Mucosa of rectum (tissue), 2 donors: ENCODE measurements at regions not wholly inside any gene's neighbourhood (a gene's known extent, or its start where the extent isn't known, plus 50 kb on each side); places are given as distances from the start of the nearest gene placed in this dataset.

Source experiments
- H3K27ac ChIP-seq, 2 donors: one replicate each; pipeline ENCODE4 v1.7.0; 2013; ENCODE audit warnings: inconsistent platforms in 2 of 2, low read depth in 2 of 2, low read length in 2 of 2
- H3K27me3 ChIP-seq, 2 donors: one replicate each; pipeline ENCODE4 v1.7.0; 2013; ENCODE audit warnings: low read length in 2 of 2; ENCODE audit not compliant: control insufficient read depth in 2 of 2, insufficient read depth in 2 of 2
- H3K36me3 ChIP-seq, 2 donors: one replicate each; pipeline ENCODE4 v1.7.0; 2013; ENCODE audit warnings: low read length in 2 of 2; ENCODE audit not compliant: control insufficient read depth in 2 of 2, insufficient read depth in 2 of 2
- H3K4me1 ChIP-seq, 2 donors: one replicate each; pipeline ENCODE4 v1.7.0; 2013; ENCODE audit warnings: low read length in 2 of 2, mild to moderate bottlenecking in 1 of 2; ENCODE audit not compliant: control insufficient read depth in 2 of 2, insufficient read depth in 2 of 2
- H3K4me3 ChIP-seq, 2 donors: one replicate each; pipeline ENCODE4 v1.7.0; 2013; ENCODE audit warnings: low read length in 2 of 2
- H3K9ac ChIP-seq, 2 donors: one replicate each; pipeline ENCODE4 v1.7.0; 2013; ENCODE audit warnings: low read length in 2 of 2, low read depth in 1 of 2, mild to moderate bottlenecking in 1 of 2
- H3K9me3 ChIP-seq, 2 donors: one replicate each; pipeline ENCODE4 v1.7.0; 2013; ENCODE audit warnings: low read length in 2 of 2; ENCODE audit not compliant: control insufficient read depth in 2 of 2
- donor health status: healthy.
- donor health status: Normal muscosa, but diverticular disease.

GRCh38 chr2:145688156-145688555, 1168.2 kb upstream of the ZEB2 start:
- Histone ChIP-seq H3K9me3 (no peaks in the 10 kb centered on the region), H3K27ac (no peak overlapping the region), H3K4me3 (no peak overlapping the region), H3K27me3 (no peaks in the 10 kb centered on the region), H3K36me3 (no peaks in the 10 kb centered on the region), H3K9ac (no peak overlapping the region), H3K4me1 (no peaks in the 10 kb centered on the region)

- Histone ChIP-seq H3K4me1 (no peaks in the 10 kb centered on the region), H3K36me3 (no peaks in the 10 kb centered on the region), H3K9me3 (no peaks in the 10 kb centered on the region), H3K27me3 (no peaks in the 10 kb centered on the region), H3K27ac (no peak overlapping the region), H3K4me3 (no peak overlapping the region), H3K9ac (no peak overlapping the region)
Measured at GRCh38 chr2:145687442-145688134, 1167.7 kb upstream of the ZEB2 start.

- Histone ChIP-seq H3K27me3 (no peaks in the 10 kb centered on the region), H3K27ac (no peak overlapping the region), H3K9ac (no peak overlapping the region), H3K4me1 (no peaks in the 10 kb centered on the region), H3K9me3 (no peaks in the 10 kb centered on the region), H3K36me3 (no peaks in the 10 kb centered on the region), H3K4me3 (no peak overlapping the region)
Measured at GRCh38 chr2:145685383-145686050, 1165.6 kb upstream of the ZEB2 start.

- Histone ChIP-seq H3K9ac (no peak overlapping the region), H3K4me1 (no peaks in the 10 kb centered on the region), H3K4me3 (no peak overlapping the region), H3K27me3 (no peaks in the 10 kb centered on the region), H3K27ac (no peak overlapping the region), H3K36me3 (no peaks in the 10 kb centered on the region), H3K9me3 (no peaks in the 10 kb centered on the region)
Measured at GRCh38 chr2:145682546-145683157, 1162.7 kb upstream of the ZEB2 start.

- no peak overlapping the region for H3K27ac ChIP-seq
- H3K36me3 ChIP-seq = no peaks in the 10 kb centered on the region
- no peaks in the 10 kb centered on the region for H3K4me1 ChIP-seq
- no peak overlapping the region for H3K4me3 ChIP-seq
- H3K27me3 ChIP-seq = no peaks in the 10 kb centered on the region
- no peak overlapping the region for H3K9ac ChIP-seq
- no peaks in the 10 kb centered on the region for H3K9me3 ChIP-seq
Measured at GRCh38 chr2:145680276-145680675, 1160.4 kb upstream of the ZEB2 start.

- Histone ChIP-seq H3K27me3 (no peaks in the 10 kb centered on the region), H3K27ac (no peak overlapping the region), H3K9ac (no peak overlapping the region), H3K9me3 (no peaks in the 10 kb centered on the region), H3K4me1 (no peaks in the 10 kb centered on the region), H3K36me3 (no peaks in the 10 kb centered on the region), H3K4me3 (no peak overlapping the region)
Measured at GRCh38 chr2:145677371-145677770, 1157.5 kb upstream of the ZEB2 start.

GRCh38 chr2:145674705-145675104, 1154.8 kb upstream of the ZEB2 start:
- Histone ChIP-seq H3K27ac (no peak overlapping the region), H3K4me3 (no peak overlapping the region), H3K9me3 (no peaks in the 10 kb centered on the region), H3K27me3 (no peaks in the 10 kb centered on the region), H3K36me3 (no peaks in the 10 kb centered on the region), H3K9ac (no peak overlapping the region), H3K4me1 (no peaks in the 10 kb centered on the region)

GRCh38 chr2:145669301-145669700, 1149.4 kb upstream of the ZEB2 start:
- Histone ChIP-seq H3K27ac (no peak overlapping the region), H3K27me3 (no peaks in the 10 kb centered on the region), H3K4me1 (no peaks in the 10 kb centered on the region), H3K9ac (no peak overlapping the region), H3K4me3 (no peak overlapping the region), H3K36me3 (no peaks in the 10 kb centered on the region), H3K9me3 (no peaks in the 10 kb centered on the region)

- Histone ChIP-seq H3K4me1 (no peaks in the 10 kb centered on the region), H3K9me3 (no peaks in the 10 kb centered on the region), H3K27ac (no peak overlapping the region), H3K9ac (no peak overlapping the region), H3K4me3 (no peak overlapping the region), H3K36me3 (no peaks in the 10 kb centered on the region), H3K27me3 (no peaks in the 10 kb centered on the region)
Measured at GRCh38 chr2:145666552-145666951, 1146.6 kb upstream of the ZEB2 start.

- Histone ChIP-seq H3K9me3 (no peaks in the 10 kb centered on the region), H3K4me1 (no peaks in the 10 kb centered on the region), H3K4me3 (no peak overlapping the region), H3K9ac (no peak overlapping the region), H3K36me3 (no peaks in the 10 kb centered on the region), H3K27me3 (no peaks in the 10 kb centered on the region), H3K27ac (no peak overlapping the region)
Measured at GRCh38 chr2:145657265-145657664, 1137.3 kb upstream of the ZEB2 start.
